SH-SY5Y (cell line): ENCODE measurements at regions not wholly inside any gene's neighbourhood (a gene's known extent, or its start where the extent isn't known, plus 50 kb on each side); places are given as distances from the start of the nearest gene placed in this dataset.

Experiments
- GATA2 ChIP-seq: IDR thresholded peaks from 2 replicates; pipeline ENCODE4 v1.6.1; 2011; ENCODE audit warnings: mild to moderate bottlenecking, low read depth, low read length
- GATA3 ChIP-seq: IDR thresholded peaks from 2 replicates; pipeline ENCODE4 v1.6.1; 2011; ENCODE audit warnings: low read depth, mild to moderate bottlenecking, low read length, moderate library complexity

DNA sequence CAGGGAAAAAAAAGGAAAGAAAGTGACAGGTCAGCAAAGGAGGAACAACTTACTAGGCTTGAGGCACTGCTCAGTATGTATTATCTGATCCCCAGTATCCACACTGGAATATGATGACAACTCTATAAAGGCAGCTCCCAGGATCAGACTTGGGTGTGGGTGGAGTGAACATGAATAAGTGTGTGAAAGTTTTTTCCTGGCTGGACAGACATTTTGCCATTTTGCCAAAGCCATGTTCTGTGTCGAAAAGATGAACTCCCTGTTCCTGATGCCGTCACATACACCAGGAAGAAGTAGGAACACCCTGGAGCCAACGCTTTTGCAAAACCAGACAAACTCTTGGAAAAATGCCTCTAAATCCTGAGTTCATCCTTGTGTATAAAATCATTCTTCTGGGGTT is 143.2 kb upstream of the MEOX2 start:
- TF ChIP-seq GATA2 = no peak
- TF ChIP-seq GATA3 = no peak

DNA sequence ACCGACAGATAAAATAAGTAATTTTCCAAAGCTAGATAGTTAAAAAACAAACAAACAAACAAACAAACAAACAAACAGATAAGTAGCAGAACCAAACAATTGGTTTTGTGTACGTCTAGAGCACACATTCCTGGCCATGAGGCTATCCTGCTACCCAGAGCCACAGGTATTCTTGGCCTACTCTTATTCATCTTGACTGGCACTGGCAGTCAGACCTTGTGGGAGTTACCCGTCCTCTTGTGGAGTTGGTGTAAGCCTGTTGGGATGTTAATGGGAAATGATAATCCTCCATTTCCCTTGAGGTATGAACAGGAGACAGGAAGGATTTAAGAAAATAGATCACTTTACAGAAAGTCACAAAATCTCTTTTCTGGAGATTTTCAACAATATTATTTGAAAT is 142.4 kb upstream of the MEOX2 start:
- TF ChIP-seq GATA2 (no peak), GATA3 (no peak)

GRCh38 chr7:15821484-15822427 is 135.3 kb upstream of the MEOX2 start:
- TF ChIP-seq GATA3 = no peak
- TF ChIP-seq GATA2 = no peak

DNA sequence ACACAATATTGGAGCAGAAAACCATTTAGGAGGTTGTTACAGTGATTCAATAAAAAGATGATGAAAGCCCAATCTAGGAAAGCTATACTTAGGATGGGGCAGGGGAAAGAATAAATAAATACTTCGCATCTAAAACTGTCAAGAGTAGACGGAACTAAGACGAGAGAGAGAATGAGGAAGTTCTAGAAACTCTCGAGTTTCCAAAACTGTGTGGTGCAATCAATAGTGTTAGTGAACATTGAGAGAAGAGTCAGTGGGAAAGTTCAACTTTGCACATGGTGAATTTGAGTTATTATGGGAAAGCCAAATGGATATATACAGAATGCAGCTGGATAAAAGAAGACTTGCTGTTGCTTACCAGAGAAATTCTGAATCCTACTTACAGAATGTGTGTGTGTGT is 133.8 kb upstream of the MEOX2 start:
- TF ChIP-seq GATA2 (no peak), GATA3 (no peak)

- no peak for TF ChIP-seq GATA2
- TF ChIP-seq GATA3 = no peak
These were observed 130.4 kb upstream of the MEOX2 start for GRCh38 chr7:15816835-15817426.

GRCh38 chr7:15813448-15813847 is 127.0 kb upstream of the MEOX2 start:
- TF ChIP-seq GATA3 = no peak
- no peak for TF ChIP-seq GATA2

DNA sequence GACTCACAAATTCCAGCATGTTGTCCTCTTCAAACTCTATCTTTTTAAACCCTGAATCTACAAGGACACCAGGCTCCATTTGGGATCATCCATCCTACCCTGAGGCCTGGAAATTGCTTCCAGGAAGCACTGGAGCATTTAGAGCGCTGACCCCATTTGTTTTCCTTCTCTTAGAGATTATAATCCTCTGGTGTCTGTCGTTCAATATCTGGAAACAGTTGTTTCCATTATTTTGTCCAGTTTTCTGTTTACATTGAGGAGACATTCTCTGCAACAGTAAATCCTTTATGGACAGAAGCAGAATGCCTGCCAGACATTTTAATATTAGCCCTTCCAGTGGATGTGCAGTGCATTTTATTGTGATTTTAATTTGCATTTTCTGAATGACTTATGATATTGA is 119.4 kb upstream of the MEOX2 start:
- TF ChIP-seq GATA2 (no peak), GATA3 (no peak)

DNA sequence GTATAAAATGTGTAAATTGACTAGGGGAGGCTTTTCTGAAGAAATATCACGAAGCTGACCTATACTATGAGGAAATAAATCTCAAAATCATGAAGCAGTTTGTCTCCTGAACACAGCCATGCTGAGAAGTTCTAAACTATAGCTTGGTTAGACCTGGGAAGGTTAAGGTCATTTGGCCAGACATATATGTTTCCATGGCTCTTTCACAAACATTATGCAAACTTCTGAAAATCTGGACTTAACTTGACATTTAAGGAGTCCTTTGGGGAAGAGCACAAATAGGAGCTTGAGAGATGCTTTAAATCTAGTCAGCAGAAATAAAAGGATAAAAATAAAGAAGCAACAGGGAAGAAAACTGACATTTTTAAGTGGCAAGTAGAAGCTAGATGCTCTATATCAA is 115.9 kb upstream of the MEOX2 start:
- TF ChIP-seq GATA3 (no peak), GATA2 (no peak)

- TF ChIP-seq GATA3 (no peak), GATA2 (no peak)
These were observed 115.1 kb upstream of the MEOX2 start for GRCh38 chr7:15801551-15801950.

DNA sequence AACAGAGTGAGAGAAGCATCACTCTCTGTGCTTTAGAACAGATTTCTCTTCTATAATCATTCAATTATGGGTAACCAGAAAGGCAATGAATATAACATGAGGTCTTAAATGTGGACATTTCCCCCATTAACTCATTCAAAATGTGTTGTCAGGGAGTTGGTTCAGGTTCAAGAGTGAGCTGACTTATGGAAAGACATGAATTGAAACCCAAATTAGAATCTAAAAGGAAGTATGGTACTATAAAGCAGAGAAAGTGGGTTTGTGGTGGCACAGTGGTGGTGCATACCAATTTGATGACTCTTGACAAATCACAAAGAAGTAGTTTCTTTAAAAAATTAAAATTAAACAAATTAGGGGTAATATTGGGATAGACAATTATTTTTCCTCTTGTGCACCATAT is 114.6 kb upstream of the MEOX2 start:
- TF ChIP-seq GATA2 (no peak), GATA3 (no peak)

- no peak for TF ChIP-seq GATA2
- TF ChIP-seq GATA3 = no peak
These were observed 111.6 kb upstream of the MEOX2 start for GRCh38 chr7:15798081-15798480.

- TF ChIP-seq GATA3 (no peak), GATA2 (no peak)
These were observed 108.9 kb upstream of the MEOX2 start for GRCh38 chr7:15795393-15795792.

- TF ChIP-seq GATA2 = no peak
- no peak for TF ChIP-seq GATA3
These were observed 108.3 kb upstream of the MEOX2 start for GRCh38 chr7:15794801-15795200.

DNA sequence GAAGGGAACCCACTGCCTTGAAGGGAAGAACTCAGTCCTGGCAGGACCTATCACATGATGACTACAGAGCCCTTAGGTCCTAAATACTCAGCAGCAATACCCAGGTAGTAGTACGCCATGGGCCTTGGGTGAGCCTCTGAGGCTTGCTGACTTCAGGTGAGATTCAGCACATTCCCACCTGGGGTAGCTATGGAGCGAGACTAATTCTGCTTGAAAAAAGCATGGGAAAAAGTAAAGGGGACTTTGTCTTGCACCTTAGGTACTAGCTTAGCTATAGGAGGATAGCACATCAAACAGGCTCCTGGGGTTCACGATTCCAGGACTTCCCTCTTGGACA is 98.2 kb upstream of the MEOX2 start:
- no peak for TF ChIP-seq GATA3
- no peak for TF ChIP-seq GATA2
